ENCODE measurements at regions not wholly inside any gene's neighbourhood (a gene's known extent, or its start where the extent isn't known, plus 50 kb on each side); places are given as distances from the start of the nearest gene placed in this dataset.

DNA sequence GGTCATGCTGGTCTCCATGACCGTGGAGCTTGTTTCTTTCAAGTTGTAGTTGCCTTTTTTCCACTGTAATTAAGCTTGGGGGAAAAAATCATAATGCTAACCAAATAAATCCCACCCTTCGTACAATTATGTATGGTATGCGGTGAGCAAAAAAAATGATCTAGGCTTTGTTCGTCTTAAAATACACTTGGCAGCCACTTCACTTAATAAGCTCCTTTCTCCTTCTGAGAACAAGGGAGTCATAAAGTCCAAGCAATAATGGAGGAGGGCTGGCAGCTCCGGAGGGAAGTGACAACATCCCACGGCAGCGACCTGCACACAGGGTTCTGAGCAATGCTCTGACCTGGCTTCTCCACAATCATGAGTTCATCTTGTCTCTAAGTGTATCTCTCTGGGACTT lies 91.2 kb upstream of the KLHL29 start:
- ChIA-PET POLR2A (no interaction called here), CTCF (ENCODE audit: low intra/inter-chr PET ratio, low total read pairs) (no interaction called here)
- no TSS peak for BruUV-seq (replicated peaks)
- no peaks in the 10 kb centered on the region for H3K4me1 ChIP-seq (ENCODE audit: insufficient read depth, low read length)
- FAIRE-seq = no peak
- in situ Hi-C loops (cut with HindIII; ENCODE audit: extremely low pct_ligation_motif_present, low pct_unique_long_range_greater_than_20kb) (no loop called here), intact Hi-C loops (cut with micrococcal nuclease; ENCODE audit: unreplicated experiment) (loop anchor here (5.0 kb wide), 1 partner anchor 96 kb away; no protein-coding TSS in a partner anchor)
- WGBS (ENCODE audit: low lambda C conversion rate) = 27% methylated on average over 7 of the region's 7 CpGs
- H3K9ac ChIP-seq (ENCODE audit: insufficient read depth, low read depth, low read length) = no peak overlapping the region
- no peaks in the 10 kb centered on the region for H3K79me2 ChIP-seq (ENCODE audit: insufficient read depth, low read length)
- no peaks in the 10 kb centered on the region; a peak in 1 of 5 replicates for H3K27me3 ChIP-seq (ENCODE audit: control insufficient read depth in 1 of 2, insufficient read depth in 2 of 2, low read length in 2 of 2)
- no peak overlapping the region for H3K4me2 ChIP-seq (ENCODE audit: low read depth, low read length)
- no peaks in the 10 kb centered on the region for H3K9me3 ChIP-seq (ENCODE audit: low read length)
- no peak overlapping the region for H3K27ac ChIP-seq (ENCODE audit: extremely low read length, insufficient read depth, low read length)
- no peak for DNase-seq (ENCODE audit: low spot score)
- H2AFZ ChIP-seq (ENCODE audit: low read length) = no peak overlapping the region
- H4K20me1 ChIP-seq (ENCODE audit: insufficient read depth, low read length) = no peaks in the 10 kb centered on the region
- ATAC-seq = no peak
- no peak overlapping the region for H3K4me3 ChIP-seq (replicated peaks in 1 of 3; ENCODE audit: insufficient read depth in 1 of 3, low read depth in 2 of 3, low read length in 3 of 3)
- H3K36me3 ChIP-seq (replicated peaks in 1 of 2; ENCODE audit: control insufficient read depth in 1 of 2, insufficient read depth in 2 of 2, low read length in 2 of 2) = no peaks in the 10 kb centered on the region
- TF ChIP-seq TP53 (CRISPR knock-in tag; conservative IDR thresholded peaks at IDR 0.05) (no peak), NFYB (CRISPR knock-in tag; IDR thresholded peaks at IDR 0.05) (no peak), ZNF20 (CRISPR knock-in tag; IDR thresholded peaks at IDR 0.05) (no peak), KDM3A (CRISPR knock-in tag; IDR thresholded peaks at IDR 0.05; ENCODE audit: low read depth) (no peak)
- TF ChIP-seq, protein P1, sequence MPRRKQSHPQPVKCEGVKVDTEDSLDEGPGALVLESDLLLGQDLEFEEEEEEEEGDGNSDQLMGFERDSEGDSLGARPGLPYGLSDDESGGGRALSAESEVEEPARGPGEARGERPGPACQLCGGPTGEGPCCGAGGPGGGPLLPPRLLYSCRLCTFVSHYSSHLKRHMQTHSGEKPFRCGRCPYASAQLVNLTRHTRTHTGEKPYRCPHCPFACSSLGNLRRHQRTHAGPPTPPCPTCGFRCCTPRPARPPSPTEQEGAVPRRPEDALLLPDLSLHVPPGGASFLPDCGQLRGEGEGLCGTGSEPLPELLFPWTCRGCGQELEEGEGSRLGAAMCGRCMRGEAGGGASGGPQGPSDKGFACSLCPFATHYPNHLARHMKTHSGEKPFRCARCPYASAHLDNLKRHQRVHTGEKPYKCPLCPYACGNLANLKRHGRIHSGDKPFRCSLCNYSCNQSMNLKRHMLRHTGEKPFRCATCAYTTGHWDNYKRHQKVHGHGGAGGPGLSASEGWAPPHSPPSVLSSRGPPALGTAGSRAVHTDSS (CRISPR knock-in tag; conservative IDR thresholded peaks at IDR 0.05) = no peak
- TF ChIP-seq, protein P2, sequence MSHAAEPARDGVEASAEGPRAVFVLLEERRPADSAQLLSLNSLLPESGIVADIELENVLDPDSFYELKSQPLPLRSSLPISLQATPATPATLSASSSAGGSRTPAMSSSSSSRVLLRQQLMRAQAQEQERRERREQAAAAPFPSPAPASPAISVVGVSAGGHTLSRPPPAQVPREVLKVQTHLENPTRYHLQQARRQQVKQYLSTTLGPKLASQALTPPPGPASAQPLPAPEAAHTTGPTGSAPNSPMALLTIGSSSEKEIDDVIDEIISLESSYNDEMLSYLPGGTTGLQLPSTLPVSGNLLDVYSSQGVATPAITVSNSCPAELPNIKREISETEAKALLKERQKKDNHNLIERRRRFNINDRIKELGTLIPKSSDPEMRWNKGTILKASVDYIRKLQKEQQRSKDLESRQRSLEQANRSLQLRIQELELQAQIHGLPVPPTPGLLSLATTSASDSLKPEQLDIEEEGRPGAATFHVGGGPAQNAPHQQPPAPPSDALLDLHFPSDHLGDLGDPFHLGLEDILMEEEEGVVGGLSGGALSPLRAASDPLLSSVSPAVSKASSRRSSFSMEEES (CRISPR knock-in tag; IDR thresholded peaks at IDR 0.05) = no peak
- TF ChIP-seq, protein P3, sequence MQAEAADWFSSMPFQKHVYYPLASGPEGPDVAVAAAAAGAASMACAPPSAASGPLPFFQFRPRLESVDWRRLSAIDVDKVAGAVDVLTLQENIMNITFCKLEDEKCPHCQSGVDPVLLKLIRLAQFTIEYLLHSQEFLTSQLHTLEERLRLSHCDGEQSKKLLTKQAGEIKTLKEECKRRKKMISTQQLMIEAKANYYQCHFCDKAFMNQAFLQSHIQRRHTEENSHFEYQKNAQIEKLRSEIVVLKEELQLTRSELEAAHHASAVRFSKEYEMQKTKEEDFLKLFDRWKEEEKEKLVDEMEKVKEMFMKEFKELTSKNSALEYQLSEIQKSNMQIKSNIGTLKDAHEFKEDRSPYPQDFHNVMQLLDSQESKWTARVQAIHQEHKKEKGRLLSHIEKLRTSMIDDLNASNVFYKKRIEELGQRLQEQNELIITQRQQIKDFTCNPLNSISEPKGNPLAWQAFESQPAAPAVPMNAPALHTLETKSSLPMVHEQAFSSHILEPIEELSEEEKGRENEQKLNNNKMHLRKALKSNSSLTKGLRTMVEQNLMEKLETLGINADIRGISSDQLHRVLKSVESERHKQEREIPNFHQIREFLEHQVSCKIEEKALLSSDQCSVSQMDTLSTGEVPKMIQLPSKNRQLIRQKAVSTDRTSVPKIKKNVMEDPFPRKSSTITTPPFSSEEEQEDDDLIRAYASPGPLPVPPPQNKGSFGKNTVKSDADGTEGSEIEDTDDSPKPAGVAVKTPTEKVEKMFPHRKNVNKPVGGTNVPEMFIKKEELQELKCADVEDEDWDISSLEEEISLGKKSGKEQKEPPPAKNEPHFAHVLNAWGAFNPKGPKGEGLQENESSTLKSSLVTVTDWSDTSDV (CRISPR knock-in tag; IDR thresholded peaks at IDR 0.05) = no peak
- TF ChIP-seq, protein P4, sequence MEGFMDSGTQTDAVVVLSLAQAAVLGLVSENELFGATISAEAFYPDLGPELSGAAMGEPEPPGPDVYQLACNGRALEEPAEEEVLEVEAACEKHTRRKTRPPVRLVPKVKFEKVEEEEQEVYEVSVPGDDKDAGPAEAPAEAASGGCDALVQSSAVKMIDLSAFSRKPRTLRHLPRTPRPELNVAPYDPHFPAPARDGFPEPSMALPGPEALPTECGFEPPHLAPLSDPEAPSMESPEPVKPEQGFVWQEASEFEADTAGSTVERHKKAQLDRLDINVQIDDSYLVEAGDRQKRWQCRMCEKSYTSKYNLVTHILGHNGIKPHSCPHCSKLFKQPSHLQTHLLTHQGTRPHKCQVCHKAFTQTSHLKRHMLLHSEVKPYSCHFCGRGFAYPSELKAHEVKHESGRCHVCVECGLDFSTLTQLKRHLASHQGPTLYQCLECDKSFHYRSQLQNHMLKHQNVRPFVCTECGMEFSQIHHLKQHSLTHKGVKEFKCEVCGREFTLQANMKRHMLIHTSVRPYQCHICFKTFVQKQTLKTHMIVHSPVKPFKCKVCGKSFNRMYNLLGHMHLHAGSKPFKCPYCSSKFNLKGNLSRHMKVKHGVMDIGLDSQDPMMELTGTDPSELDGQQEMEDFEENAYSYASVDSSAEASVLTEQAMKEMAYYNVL (CRISPR knock-in tag; IDR thresholded peaks at IDR 0.05; ENCODE audit: borderline replicate concordance) = no peak
- TF ChIP-seq, protein P5, sequence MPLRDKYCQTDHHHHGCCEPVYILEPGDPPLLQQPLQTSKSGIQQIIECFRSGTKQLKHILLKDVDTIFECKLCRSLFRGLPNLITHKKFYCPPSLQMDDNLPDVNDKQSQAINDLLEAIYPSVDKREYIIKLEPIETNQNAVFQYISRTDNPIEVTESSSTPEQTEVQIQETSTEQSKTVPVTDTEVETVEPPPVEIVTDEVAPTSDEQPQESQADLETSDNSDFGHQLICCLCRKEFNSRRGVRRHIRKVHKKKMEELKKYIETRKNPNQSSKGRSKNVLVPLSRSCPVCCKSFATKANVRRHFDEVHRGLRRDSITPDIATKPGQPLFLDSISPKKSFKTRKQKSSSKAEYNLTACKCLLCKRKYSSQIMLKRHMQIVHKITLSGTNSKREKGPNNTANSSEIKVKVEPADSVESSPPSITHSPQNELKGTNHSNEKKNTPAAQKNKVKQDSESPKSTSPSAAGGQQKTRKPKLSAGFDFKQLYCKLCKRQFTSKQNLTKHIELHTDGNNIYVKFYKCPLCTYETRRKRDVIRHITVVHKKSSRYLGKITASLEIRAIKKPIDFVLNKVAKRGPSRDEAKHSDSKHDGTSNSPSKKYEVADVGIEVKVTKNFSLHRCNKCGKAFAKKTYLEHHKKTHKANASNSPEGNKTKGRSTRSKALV (CRISPR knock-in tag; IDR thresholded peaks at IDR 0.05) = no peak
- TF ChIP-seq, protein P6, sequence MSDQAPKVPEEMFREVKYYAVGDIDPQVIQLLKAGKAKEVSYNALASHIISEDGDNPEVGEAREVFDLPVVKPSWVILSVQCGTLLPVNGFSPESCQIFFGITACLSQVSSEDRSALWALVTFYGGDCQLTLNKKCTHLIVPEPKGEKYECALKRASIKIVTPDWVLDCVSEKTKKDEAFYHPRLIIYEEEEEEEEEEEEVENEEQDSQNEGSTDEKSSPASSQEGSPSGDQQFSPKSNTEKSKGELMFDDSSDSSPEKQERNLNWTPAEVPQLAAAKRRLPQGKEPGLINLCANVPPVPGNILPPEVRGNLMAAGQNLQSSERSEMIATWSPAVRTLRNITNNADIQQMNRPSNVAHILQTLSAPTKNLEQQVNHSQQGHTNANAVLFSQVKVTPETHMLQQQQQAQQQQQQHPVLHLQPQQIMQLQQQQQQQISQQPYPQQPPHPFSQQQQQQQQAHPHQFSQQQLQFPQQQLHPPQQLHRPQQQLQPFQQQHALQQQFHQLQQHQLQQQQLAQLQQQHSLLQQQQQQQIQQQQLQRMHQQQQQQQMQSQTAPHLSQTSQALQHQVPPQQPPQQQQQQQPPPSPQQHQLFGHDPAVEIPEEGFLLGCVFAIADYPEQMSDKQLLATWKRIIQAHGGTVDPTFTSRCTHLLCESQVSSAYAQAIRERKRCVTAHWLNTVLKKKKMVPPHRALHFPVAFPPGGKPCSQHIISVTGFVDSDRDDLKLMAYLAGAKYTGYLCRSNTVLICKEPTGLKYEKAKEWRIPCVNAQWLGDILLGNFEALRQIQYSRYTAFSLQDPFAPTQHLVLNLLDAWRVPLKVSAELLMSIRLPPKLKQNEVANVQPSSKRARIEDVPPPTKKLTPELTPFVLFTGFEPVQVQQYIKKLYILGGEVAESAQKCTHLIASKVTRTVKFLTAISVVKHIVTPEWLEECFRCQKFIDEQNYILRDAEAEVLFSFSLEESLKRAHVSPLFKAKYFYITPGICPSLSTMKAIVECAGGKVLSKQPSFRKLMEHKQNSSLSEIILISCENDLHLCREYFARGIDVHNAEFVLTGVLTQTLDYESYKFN (CRISPR knock-in tag; conservative IDR thresholded peaks at IDR 0.05) = no peak

Data from HepG2 (cell line).